ENCODE measurements at regions not wholly inside any gene's neighbourhood (a gene's known extent, or its start where the extent isn't known, plus 50 kb on each side); places are given as distances from the start of the nearest gene placed in this dataset.

DNA sequence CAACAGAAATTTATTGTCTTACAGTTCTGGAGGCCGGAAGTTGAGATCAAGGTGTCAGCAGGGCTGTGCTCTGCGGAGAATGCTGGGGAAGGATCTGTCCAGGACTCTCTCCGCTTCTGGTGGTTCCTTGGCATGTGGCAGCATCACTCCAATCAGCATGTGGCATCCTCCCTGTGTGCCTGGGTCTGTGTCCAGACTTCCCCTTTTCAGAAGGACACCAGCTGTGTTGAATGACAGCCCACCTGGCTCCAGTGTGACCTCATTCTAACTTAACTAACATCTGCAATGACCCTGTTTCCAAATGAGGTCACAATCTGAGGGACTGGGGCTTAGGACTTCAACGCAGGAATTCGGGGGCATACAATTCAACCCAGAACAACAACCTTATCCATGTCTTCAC, 141.9 kb downstream of the BMS1 start:
- H2AFZ ChIP-seq (ENCODE audit: insufficient read depth, low read depth, low read length, poor library complexity, severe bottlenecking) = no peak overlapping the region
- intact Hi-C loops (cut with micrococcal nuclease) = no loop called here
- H3K27ac ChIP-seq (ENCODE audit: low read depth in 1 of 2, low read length in 2 of 2) = no peak overlapping the region
- H3K27me3 Mint-ChIP-seq (ENCODE audit: low read depth in 3 of 3) = peaks cover 5 to 7% (median 6%) of the 10 kb centered on the region in 3 donors
- no peaks in the 10 kb centered on the region for H3K4me1 ChIP-seq (ENCODE audit: control insufficient read depth in 1 of 2, insufficient read depth in 2 of 2, low read length in 2 of 2)
- WGBS (ENCODE audit: insufficient coverage) = 96% methylated on average over 3 of the region's 5 CpGs
- no peaks in the 10 kb centered on the region for H3K79me2 ChIP-seq (ENCODE audit: insufficient read depth, low read length)
- peaks cover 0 to 9% (median 5%) of the 10 kb centered on the region in 7 donors for H3K9me3 Mint-ChIP-seq
- H3K36me3 ChIP-seq (replicated peaks in 1 of 2; ENCODE audit: control insufficient read depth in 1 of 2, insufficient read depth in 2 of 2, low read length in 2 of 2) = no peaks in the 10 kb centered on the region
- no peaks in the 10 kb centered on the region for H4K20me1 ChIP-seq (ENCODE audit: insufficient read depth, low read length)
- peak overlapping the region in 1 of 7 donors; percentile 38 for H3K27ac Mint-ChIP-seq
- H3K4me1 Mint-ChIP-seq = no peaks in the 10 kb centered on the region
- no peak overlapping the region for H3K4me2 ChIP-seq (replicated peaks; ENCODE audit: extremely low read depth, low read length, poor library complexity, severe bottlenecking)
- no peaks in the 10 kb centered on the region for H3K27me3 ChIP-seq (ENCODE audit: control insufficient read depth in 2 of 2, insufficient read depth in 2 of 2, low read length in 2 of 2)
- H3K36me3 Mint-ChIP-seq = no peaks in the 10 kb centered on the region
- no peaks in the 10 kb centered on the region for H3K9me3 ChIP-seq (replicated peaks in 1 of 2; ENCODE audit: control insufficient read depth in 1 of 2, insufficient read depth in 1 of 2, low read length in 2 of 2)
- H3K9ac ChIP-seq (ENCODE audit: insufficient read depth, low read length, poor library complexity, severe bottlenecking) = no peak overlapping the region
- H3K4me3 ChIP-seq (replicated peaks in 1 of 3; ENCODE audit: low read depth in 2 of 3, low read length in 3 of 3) = no peak overlapping the region
- no peak for DNase-seq
- no peak overlapping the region for H3K4me3 Mint-ChIP-seq
- TF ChIP-seq, protein P1, sequence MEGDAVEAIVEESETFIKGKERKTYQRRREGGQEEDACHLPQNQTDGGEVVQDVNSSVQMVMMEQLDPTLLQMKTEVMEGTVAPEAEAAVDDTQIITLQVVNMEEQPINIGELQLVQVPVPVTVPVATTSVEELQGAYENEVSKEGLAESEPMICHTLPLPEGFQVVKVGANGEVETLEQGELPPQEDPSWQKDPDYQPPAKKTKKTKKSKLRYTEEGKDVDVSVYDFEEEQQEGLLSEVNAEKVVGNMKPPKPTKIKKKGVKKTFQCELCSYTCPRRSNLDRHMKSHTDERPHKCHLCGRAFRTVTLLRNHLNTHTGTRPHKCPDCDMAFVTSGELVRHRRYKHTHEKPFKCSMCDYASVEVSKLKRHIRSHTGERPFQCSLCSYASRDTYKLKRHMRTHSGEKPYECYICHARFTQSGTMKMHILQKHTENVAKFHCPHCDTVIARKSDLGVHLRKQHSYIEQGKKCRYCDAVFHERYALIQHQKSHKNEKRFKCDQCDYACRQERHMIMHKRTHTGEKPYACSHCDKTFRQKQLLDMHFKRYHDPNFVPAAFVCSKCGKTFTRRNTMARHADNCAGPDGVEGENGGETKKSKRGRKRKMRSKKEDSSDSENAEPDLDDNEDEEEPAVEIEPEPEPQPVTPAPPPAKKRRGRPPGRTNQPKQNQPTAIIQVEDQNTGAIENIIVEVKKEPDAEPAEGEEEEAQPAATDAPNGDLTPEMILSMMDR (IDR thresholded peaks at IDR 0.05) = no peak

DNA sequence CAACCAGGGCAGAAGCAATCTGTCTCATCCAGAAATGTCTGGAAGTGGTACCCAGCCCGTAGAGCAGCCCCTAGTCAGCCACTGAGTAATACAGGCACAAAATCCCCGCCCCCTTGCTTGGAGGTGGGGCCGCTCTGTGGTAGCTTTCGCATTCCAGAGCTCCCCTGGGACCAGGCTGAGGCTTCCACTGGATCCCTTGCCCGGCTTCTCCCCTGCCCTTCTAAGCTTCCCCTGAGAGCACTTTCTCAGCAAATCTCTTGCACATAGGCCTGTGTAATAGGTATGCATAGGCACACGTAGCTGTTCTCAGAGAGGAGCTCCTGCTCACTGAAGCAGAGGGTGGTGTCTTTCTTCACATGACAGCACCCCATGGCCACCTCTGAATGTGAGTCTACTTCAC, 144.2 kb downstream of the BMS1 start:
- 94% methylated on average over 5 of the region's 6 CpGs for WGBS (ENCODE audit: insufficient coverage)
- Mint-ChIP-seq H3K27ac (no peak overlapping the region), H3K4me3 (no peak overlapping the region), H3K9me3 (peaks cover 0 to 7% (median 3%) of the 10 kb centered on the region in 7 donors), H3K4me1 (no peaks in the 10 kb centered on the region), H3K27me3 (ENCODE audit: low read depth in 3 of 3) (peaks cover 6 to 8% (median 6%) of the 10 kb centered on the region in 3 donors), H3K36me3 (no peaks in the 10 kb centered on the region)
- H3K9ac ChIP-seq (ENCODE audit: insufficient read depth, low read length, poor library complexity, severe bottlenecking) = no peak overlapping the region
- H3K9me3 ChIP-seq (replicated peaks in 1 of 2; ENCODE audit: control insufficient read depth in 1 of 2, insufficient read depth in 1 of 2, low read length in 2 of 2) = no peaks in the 10 kb centered on the region
- H3K36me3 ChIP-seq (replicated peaks in 1 of 2; ENCODE audit: control insufficient read depth in 1 of 2, insufficient read depth in 2 of 2, low read length in 2 of 2) = no peaks in the 10 kb centered on the region
- H3K4me1 ChIP-seq (ENCODE audit: control insufficient read depth in 1 of 2, insufficient read depth in 2 of 2, low read length in 2 of 2) = no peaks in the 10 kb centered on the region
- peaks cover 0 to 3% of the 10 kb centered on the region in 2 donors for H3K27me3 ChIP-seq (ENCODE audit: control insufficient read depth in 2 of 2, insufficient read depth in 2 of 2, low read length in 2 of 2)
- H4K20me1 ChIP-seq (ENCODE audit: insufficient read depth, low read length) = no peaks in the 10 kb centered on the region
- intact Hi-C loops (cut with micrococcal nuclease) = no loop called here
- TF ChIP-seq, protein P1 (IDR thresholded peaks at IDR 0.05) = no peak
- no peaks in the 10 kb centered on the region for H3K79me2 ChIP-seq (ENCODE audit: insufficient read depth, low read length)
- H3K4me3 ChIP-seq (replicated peaks in 1 of 3; ENCODE audit: low read depth in 2 of 3, low read length in 3 of 3) = no peak overlapping the region
- H3K4me2 ChIP-seq (replicated peaks; ENCODE audit: extremely low read depth, low read length, poor library complexity, severe bottlenecking) = no peak overlapping the region
- no peak overlapping the region for H3K27ac ChIP-seq (ENCODE audit: low read depth in 1 of 2, low read length in 2 of 2)
- H2AFZ ChIP-seq (ENCODE audit: insufficient read depth, low read depth, low read length, poor library complexity, severe bottlenecking) = no peak overlapping the region
- DNase-seq = no peak
